D721Med (cell line): ENCODE measurements at regions not wholly inside any gene's neighbourhood (a gene's known extent, or its start where the extent isn't known, plus 50 kb on each side); places are given as distances from the start of the nearest gene placed in this dataset.

Experiments
- DNase-seq: peaks from one replicate; pipeline ENCODE4 v3.0.0; 2011; ENCODE audit warnings: low spot score; ENCODE audit not compliant: insufficient read length
- FAIRE-seq: peaks from 2 replicates; lab custom pipeline; 2011; peaks lifted over from hg19 to GRCh38; lab: Jason Lieb, UNC
- CTCF ChIP-seq: IDR thresholded peaks from 2 replicates; pipeline ENCODE4 v1.5.1; 2012; ENCODE audit warnings: mild to moderate bottlenecking, control low read depth; ENCODE audit not compliant: insufficient read depth; ENCODE audit errors: missing control alignments

- FAIRE-seq (no peak), DNase-seq (no peak)
- no peak for TF ChIP-seq CTCF
These were observed 95.6 kb upstream of the MKI67 start for GRCh38 chr10:128221807-128222206.

GRCh38 chr10:128222332-128222849 lies 96.2 kb upstream of the MKI67 start:
- no peak for DNase-seq
- FAIRE-seq, result no peak
- TF ChIP-seq CTCF, result no peak

- no peak for TF ChIP-seq CTCF
- DNase-seq (no peak), FAIRE-seq (no peak)
These were observed 104.2 kb upstream of the MKI67 start for GRCh38 chr10:128230401-128230800.

- DNase-seq (no peak), FAIRE-seq (no peak)
- no peak for TF ChIP-seq CTCF
These were observed 107.2 kb upstream of the MKI67 start for GRCh38 chr10:128233422-128233821.

GRCh38 chr10:128237710-128238109 lies 111.5 kb upstream of the MKI67 start:
- no peak for DNase-seq
- no peak for FAIRE-seq

GRCh38 chr10:128241023-128241422 lies 114.8 kb upstream of the MKI67 start:
- TF ChIP-seq CTCF, result no peak
- FAIRE-seq, result no peak
- no peak for DNase-seq

More at GRCh38 chr10:128237710-128238109, 111.5 kb upstream of the MKI67 start:
- TF ChIP-seq CTCF, result no peak

GRCh38 chr10:128242641-128243040 lies 116.4 kb upstream of the MKI67 start:
- no peak for TF ChIP-seq CTCF
- FAIRE-seq (no peak), DNase-seq (no peak)
